Cardiac septum (tissue), 1 donor: ENCODE measurements at regions not wholly inside any gene's neighbourhood (a gene's known extent, or its start where the extent isn't known, plus 50 kb on each side); places are given as distances from the start of the nearest gene placed in this dataset.
"Not testable (repeated sequence)": the region's sequence is repeated elsewhere in the genome, so short reads cannot be mapped to it uniquely, and the experiment has no call there.

Experiments
- DNase-seq: peaks from one replicate; pipeline ENCODE4 v3.0.0-alpha.2; 2020; ENCODE audit warnings: low spot score
- intact Hi-C: fragments of 100-400 bp; cut with DNase I; formaldehyde crosslinking; loops from one replicate; pipeline ENCODE4 v1.14.0; 2022
- donor health status: DM: no; HTN: no; CAD: no.

DNA sequence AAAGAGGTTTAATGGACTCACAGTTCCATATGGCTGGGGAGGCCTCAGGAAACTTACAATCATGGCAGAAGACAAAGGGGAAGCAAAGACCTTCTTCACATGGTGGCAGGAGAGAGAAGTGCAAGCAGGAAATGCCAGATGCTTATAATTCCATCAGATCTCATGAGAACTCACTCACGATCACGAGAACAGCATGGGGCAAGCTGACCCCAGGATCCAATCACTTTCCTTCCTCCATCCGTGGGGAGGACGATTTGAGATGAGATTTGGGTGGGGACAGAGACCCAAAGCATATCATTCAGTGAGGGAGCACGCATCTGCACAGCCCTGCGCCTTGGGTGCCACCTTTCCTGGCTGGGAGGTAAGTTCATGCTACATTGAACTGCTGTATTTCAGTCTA lies 234.1 kb upstream of the ATP10A start:
- intact Hi-C loops = no loop called here
- DNase-seq = no peak

DNA sequence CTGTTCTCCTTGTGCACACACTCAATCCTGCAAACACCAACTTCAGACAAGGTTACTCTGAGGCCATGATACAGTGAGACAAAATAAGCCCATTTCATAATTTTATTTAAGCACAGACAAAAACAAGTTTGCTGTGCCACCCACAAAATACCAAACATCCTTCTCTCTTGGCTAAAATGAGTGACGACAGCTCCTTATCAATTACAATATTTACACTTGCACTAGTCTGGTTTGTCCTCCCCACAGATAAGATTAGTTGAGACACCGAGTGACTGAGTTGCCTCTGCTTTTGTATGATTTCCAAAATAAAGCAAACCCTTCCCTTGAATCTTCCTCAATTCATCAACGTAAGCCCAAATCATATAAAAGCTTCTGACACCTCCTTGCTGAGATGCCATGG lies 233.5 kb upstream of the ATP10A start:
- no peak for DNase-seq
- intact Hi-C loops = no loop called here

DNA sequence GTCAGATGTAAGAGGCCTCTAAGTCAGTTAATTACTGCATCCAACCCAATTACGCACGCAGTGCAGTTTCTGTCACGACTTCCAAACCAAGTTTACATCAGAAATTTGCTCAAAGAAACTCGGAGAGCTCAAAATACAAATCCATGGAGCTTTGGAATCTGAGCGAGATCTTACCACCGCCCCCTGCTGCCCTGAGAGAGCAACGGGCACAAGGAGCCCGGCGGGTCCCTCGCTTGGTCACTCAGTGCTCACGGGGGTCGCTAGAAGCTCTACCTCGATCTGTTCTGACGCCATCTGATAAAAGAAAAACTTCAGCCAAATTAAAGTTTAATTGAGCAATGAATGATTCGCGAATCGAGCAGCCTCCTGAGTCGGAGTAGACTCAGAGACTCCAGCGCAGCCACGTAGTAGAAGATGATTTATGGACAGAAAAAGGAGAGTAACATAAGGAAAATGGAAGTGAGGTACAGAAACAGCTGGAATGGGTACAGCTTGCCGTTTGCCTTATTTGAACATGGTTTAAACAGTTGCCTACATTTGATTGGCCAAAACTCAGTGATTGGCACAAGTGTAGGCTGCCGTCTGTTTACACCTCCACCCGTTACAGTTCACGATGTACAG lies 232.7 kb upstream of the ATP10A start:
- intact Hi-C loops = no loop called here
- no peak for DNase-seq

DNA sequence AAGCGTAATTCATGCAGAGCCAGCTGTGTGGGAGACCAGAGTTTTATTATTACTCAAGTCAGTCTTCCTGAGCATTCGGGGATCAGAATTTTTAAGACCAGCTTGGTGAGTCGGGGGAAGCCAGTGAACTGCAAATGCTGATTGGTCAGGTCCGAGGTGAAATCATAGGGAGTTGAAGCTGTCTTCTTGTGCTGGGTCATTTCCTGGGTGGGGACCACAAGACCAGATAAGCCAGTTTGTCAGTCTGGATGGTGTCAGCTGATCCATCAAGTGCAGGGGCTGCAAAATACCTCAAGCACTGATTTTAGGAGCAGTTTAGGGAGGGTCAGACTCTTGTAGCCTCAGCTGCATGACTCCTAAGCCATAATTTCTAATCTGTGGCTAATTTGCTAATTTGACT lies 228.1 kb upstream of the ATP10A start:
- DNase-seq = no peak
- intact Hi-C loops = no loop called here

DNA sequence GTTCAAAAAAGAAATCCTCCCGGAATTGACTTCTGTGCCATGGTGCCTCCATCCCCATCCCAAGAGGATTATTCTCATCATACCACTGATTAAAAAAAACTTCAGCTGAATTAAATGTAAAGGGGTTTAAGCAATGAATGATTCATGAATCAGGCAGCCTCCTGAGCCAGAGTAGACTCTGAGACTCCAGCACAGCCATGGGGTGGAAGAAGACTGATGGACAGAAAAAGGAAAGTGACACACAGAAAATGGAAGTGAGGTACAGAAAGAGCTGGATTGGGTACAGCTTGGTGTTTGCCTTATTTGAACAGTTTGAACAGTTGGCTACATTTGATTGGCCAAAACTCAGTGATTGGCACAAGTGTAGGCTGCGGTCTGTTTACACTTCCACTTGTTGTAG lies 224.8 kb upstream of the ATP10A start:
- no peak for DNase-seq
- intact Hi-C loops = no loop called here

DNA sequence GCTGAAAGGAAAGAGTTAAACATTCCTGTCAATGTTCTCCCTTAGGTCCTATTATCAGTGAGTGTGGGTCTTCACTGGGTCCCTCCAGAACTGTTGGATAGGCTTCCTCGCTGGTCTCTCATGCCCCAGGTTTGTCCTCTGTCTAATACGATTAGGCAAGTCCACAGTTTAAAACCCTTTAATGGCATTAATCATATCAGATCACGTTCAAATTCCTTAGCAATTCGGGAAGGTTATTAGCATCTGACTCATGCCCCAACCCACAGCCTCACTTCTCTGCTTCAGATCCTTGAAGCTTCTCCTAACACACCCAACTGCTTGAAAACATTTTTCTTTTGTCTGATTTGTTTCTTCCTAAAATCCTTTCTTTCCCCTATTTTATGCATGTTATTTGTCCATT lies 224.3 kb upstream of the ATP10A start:
- no peak for DNase-seq
- intact Hi-C loops = no loop called here

DNA sequence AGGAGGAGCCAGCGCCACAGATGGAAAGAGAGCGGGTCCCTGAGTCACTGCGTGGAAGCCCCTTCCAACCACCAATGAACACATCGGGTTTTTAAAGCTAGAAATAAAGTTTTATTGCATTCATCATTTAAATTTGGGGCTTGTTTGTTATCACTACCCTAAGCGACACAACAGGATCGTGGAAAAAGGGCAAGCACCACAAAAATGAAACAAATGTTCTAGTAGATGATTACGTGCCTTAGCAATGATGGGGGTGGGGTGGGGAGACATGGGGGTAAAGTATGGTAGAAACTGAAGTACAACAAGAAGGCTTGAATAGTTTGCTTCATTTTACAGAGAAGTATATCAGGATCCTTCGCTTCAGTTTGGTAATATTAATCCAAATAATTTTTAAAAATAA lies 221.6 kb upstream of the ATP10A start:
- no peak for DNase-seq
- intact Hi-C loops = no loop called here

DNA sequence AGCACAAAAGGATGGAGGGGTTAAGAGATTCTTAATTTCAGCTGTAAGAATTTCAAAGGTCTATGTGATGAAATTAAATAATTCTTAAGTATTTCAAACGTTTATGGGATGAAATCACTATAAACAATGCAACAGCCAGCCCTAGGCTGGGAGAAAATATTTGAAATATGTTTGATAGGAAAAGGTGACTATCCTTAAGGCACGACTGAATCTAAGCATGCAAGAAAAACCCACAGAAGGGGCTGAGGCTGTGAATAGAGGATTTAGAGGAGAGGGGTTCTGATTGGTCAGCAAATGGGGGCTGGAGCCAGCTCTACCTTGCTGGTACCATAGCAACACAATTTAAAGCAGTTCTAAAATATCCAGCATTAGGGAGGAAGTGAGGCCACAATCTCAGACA lies 220.8 kb upstream of the ATP10A start:
- intact Hi-C loops = no loop called here
- no peak for DNase-seq

DNA sequence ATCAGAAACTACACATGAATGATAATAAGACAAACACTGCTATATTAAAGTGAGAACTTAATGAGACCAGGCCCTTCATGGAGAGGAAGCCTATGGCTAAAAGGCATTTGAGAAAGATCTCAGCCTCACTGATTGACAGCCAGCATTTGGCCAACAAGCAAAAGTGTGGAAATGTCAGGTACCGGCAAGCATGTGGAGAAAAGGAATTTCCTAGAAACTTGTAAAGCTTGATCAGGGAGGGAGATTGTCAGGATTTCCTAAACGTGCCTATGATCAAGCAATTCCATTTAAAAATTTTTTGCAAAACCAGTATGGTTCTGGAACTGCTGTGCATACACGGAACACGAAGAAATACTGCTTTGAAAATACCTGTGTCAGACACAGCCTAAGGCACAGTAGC lies 220.3 kb upstream of the ATP10A start:
- intact Hi-C loops = no loop called here
- DNase-seq = no peak

DNA sequence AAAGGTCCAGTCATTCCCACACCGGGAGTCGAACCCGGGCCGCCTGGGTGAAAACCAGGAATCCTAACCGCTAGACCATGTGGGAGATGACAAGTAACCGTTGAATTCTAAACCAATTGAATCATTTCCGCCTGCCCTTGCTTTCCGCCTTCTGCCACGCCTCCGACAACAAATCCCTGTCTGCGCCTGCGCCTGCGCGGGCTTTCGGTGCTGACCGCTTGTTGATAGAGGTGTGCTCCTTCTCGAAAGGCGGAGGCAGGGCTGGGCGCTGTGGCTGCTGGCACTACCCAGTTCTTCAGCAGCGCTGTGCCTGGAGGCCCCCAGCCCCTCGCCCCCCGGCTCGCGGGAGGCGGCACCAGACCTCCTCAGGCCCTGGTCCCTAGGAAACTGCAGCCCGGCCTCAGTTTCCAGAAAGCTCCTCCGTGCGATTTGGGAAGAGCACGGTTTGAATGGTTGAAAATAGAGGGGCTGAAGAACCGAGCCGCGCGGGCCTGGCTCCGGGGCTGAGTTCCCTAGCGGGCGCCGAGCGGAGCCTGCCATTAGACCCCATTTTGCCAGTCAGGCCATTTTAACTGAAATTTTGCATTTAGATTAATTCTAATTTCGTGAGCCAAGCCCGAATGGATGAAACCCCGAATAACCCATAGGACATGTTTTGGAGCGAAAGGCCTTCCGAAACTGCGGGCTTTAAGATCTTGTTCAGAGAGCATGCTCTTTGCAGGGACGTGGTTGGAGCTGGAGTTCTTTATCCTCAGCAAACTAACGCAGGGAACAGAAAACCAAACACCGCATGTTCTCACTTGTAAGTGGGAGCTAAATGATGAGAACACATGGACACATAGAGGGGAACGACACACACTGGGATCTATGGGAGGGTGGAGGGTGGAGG lies 219.3 kb upstream of the ATP10A start:
- peak; percentile 96 for DNase-seq
- intact Hi-C loops = no loop called here

DNA sequence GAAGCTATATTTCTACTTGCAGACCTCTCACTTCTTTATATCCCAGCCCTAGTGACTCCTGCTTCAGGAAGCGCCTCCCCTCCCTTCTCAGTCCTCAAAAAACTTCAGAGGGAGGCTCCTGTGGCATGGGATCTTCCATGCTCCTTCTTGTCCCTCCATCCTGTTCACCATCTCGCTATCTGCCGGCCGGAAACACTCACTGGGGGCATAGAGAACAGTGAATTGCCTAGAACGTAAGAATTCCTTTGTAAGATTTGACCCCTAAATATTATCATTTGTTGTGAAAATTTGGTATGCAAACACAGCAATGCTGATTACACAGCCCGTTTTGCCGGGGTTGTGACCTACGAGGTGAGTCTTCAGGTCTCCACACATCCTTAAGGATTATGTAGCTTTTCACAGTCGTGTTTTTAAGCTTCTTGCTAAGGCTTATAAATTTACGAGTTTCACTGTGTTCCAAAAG lies 218.7 kb upstream of the ATP10A start:
- DNase-seq = no peak
- intact Hi-C loops = no loop called here

DNA sequence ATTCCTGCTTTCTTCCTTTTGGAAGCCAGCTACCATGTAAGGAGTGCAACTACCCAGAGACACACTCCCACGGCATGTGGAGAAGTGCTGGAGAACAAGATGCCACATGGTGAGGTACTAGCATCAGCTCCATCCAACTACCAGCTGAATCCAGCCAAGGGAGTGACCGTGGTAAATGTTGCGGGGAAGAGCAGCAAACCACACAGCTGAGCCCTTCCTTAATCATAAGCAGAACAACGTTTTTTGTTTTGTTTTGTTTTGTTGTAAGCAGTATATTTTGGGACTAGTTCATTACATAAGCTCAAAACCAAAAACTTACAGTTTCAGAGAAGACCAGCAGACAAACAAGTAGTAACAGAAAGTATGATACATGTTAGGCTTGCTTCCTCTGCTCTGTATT lies 212.6 kb upstream of the ATP10A start:
- no peak for DNase-seq
- intact Hi-C loops = no loop called here

DNA sequence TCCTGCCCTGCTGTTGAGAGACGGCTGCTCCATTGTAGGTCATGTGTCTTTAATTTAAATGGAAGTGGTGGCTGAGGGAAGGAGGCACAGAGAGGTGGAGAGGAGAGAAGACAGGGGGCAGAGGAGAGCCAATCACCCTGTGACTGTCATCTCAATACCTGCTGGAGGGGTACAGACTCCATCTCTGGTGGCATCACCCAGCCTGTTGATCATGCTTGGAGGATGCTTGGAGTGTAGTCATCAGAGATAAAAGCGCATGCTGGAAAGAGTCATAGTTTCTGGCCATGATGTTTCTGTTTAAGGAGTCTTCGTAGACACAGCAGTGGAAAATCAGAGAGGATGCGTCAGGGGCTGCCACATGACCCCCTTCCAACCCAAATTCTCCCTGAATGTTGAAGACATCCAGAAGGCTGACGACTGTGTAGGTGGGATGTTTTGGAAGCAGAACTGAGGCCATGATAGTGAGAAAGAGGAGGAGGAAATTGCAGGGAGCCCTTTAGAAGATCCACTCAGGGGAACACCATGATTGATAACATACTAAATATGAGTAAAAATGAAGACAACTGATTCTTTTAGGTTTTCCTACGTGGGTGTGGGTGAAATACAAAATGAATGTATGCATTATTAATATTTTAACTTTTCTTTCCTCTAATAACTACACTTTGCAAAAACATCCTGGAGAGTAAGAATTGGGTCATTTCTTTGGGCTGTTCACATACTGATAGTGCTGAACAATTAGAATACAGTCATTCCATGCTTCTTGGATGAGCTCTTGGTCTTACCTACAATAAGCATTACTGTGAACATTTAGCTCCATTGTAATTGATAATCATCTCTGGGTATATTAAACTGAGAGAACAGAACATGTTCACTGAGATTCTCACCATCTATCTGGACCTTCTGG lies 210.6 kb upstream of the ATP10A start:
- intact Hi-C loops = no loop called here
- DNase-seq = no peak

DNA sequence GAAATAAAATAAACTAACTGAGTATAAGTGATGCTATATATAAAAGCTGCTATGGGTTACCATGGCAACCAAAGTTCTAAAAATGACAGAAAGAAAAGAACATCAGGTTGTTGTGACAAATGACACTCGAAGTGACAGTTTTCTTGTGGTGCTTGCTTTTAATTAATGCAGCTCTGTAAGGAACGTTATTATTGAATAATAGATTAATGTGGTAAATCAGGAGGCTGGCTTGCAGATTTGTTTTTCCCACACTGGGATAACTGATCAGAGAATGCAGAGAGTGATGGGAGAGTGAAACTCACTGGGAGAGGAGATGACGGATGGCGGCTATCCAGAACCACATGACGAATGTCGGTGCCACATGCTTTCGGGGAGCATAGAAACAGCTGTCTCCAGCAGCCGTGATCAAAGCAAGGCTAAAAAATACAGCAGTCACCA lies 207.0 kb upstream of the ATP10A start:
- intact Hi-C loops = no loop called here
- no peak for DNase-seq

DNA sequence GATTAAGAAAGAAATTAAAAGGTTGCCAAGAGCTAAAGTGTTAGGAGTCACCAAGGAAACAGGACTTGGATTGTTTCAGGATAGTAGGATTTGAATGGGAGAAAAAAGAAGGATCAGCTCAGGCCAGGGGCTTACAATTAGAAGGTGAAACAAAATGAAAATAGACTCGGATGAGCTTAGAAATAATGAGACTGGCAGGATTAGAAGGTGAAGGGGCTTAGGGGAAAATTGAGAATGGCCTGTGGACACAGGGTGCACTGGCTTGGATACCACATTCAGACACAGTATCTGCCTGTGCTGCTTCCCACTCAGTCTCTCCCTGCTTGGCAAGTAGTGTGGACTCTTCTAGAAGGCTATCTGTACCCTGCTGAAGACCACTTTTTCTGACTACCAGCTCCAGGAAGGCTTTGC lies 206.1 kb upstream of the ATP10A start:
- no peak for DNase-seq
- intact Hi-C loops = no loop called here

DNA sequence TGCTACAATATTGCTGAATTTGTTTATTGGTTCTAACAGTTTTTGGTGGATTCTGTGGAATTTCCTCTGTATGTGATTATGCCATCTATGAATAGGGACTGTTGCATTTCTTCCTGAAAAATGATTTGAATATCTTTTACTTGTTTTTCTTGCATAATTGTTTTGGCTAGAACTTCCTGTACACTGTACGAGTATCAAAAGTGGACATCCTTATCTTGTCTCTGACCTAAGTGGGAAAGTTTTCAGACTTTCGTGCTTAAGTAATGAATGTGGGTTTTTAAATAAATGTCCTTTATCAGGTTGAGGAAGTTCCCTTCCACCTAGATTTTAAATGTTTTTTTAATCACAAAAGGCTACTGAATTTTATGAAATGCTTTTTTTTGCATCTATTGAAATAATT lies 203.8 kb upstream of the ATP10A start:
- DNase-seq = no peak
- intact Hi-C loops = no loop called here

DNA sequence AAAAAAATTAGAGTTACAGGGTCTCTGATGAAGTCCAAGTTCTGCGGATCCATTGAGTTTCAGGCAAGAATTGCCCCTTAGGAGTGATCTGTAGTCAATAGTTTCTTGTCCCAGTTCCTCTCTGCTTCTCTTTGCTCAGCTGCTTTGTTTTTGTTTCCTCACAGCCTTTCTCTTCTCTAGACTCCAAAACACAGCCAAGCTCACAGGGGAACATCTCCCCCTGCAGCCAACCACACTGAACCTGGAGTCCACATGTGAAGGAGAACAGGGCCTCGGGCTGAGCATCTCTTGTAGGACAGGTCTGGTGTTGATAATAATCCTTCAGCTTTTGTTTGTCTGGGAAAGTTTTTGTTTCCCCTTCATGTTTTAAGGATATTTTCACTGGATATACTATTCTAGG lies 202.6 kb upstream of the ATP10A start:
- intact Hi-C loops = no loop called here

DNA sequence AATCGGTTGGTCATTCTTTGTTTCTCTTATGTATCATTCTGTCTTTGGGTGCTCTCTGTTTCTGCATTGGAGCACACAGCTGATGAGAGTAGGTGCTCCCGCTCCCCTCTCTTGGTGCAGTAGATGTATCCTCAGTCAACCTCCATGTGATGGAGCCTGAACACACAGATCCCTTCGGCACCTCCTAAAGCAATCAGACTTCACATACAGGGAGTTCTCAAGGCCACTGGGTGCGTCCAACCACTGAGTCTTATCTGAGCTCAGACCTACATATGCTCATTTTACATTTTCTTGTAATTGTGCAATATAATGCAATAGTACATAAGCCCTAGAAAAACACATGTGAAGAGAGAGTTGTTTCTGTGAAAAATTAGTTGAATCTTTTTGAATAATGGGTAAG lies 198.1 kb upstream of the ATP10A start:
- intact Hi-C loops = no loop called here
- no peak for DNase-seq

More for the DNA sequence above, 202.6 kb upstream of the ATP10A start:
- DNase-seq = no peak

DNA sequence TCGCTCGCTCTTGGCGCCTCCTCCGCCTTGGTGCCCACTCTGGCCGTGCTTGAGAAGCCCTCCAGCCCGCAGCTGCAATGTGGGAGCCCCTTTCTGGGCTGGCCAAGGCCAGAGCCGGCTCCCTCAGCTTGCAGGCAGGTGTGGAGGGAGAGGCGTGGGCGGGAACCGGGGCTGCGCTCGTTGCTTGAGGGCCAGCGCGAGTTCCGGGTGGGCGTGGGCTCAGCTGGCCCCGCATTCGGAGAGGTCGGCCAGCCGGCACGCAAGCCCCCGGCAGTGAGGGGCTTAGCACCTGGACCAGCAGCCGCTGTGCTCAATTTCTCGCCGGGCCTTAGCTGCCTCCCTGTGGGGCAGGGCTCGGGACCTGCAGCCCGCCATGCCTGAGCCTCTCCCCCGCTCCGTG lies 193.6 kb upstream of the ATP10A start:
- intact Hi-C loops, DNase-seq: not testable (repeated sequence)
